Neural progenitor cell (in vitro differentiated cells): ENCODE measurements at regions not wholly inside any gene's neighbourhood (a gene's known extent, or its start where the extent isn't known, plus 50 kb on each side); places are given as distances from the start of the nearest gene placed in this dataset.

ENCODE experiments used
- EZH2 ChIP-seq: fragments of 200-600 bp; sonication (generic); IDR thresholded peaks from 2 replicates; pipeline ENCODE4 v1.6.1; 2017; ENCODE audit warnings: antibody characterized with exemption, mild to moderate bottlenecking, moderate library complexity
- EZH2phosphoT487 ChIP-seq: fragments of 200-600 bp; sonication (generic); IDR thresholded peaks from 2 replicates; pipeline ENCODE4 v1.6.1; 2017; ENCODE audit warnings: antibody characterized with exemption
- TF ChIP-seq, protein P1 (sequence below): fragments of 200-600 bp; sonication (generic); IDR thresholded peaks from 2 replicates; pipeline ENCODE4 v1.5.1; 2017; ENCODE audit warnings: antibody characterized with exemption, mild to moderate bottlenecking

DNA sequence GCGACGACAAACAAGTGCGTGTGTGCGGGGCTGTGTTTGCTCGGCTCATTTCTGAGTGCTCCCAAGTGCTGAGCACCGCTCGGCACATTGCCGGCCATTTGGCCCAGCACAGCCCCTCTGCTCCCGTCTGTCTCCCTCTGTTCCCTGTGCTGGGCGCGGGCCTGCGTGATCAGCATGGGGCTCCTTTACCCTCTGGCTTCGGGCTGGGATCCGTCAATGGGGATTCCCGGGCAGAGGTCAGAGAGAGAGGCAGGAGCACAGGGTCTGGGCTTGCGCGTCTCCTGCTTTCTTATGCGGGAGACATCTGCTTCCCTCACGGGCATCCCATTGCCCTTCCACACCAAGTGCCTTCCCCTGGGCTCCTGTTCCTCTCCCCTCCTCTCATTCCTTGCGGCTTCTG, 234.0 kb downstream of the ACKR3 start:
- TF ChIP-seq, protein P1, sequence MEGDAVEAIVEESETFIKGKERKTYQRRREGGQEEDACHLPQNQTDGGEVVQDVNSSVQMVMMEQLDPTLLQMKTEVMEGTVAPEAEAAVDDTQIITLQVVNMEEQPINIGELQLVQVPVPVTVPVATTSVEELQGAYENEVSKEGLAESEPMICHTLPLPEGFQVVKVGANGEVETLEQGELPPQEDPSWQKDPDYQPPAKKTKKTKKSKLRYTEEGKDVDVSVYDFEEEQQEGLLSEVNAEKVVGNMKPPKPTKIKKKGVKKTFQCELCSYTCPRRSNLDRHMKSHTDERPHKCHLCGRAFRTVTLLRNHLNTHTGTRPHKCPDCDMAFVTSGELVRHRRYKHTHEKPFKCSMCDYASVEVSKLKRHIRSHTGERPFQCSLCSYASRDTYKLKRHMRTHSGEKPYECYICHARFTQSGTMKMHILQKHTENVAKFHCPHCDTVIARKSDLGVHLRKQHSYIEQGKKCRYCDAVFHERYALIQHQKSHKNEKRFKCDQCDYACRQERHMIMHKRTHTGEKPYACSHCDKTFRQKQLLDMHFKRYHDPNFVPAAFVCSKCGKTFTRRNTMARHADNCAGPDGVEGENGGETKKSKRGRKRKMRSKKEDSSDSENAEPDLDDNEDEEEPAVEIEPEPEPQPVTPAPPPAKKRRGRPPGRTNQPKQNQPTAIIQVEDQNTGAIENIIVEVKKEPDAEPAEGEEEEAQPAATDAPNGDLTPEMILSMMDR = no peak
- no peak for TF ChIP-seq EZH2
- TF ChIP-seq EZH2phosphoT487 = no peak
